Mesothelial cell of epicardium (in vitro differentiated cells): ENCODE measurements at regions not wholly inside any gene's neighbourhood (a gene's known extent, or its start where the extent isn't known, plus 50 kb on each side); places are given as distances from the start of the nearest gene placed in this dataset.

Experiments used
- DNase-seq, 2 experiments: peaks; one replicate each; pipeline ENCODE4 v3.0.0; 2021; ENCODE audit warnings: low spot score in 2 of 2; ENCODE audit not compliant: unreplicated experiment in 2 of 2
- H3K27ac Mint-ChIP-seq: 2 replicates; pipeline ENCODE4 v1.8.0; 2021; ENCODE audit warnings: mixed read lengths
- H3K27me3 Mint-ChIP-seq: 2 replicates; pipeline ENCODE4 v1.8.0; 2021; ENCODE audit warnings: low read depth, mixed read lengths
- H3K36me3 Mint-ChIP-seq: 2 replicates; pipeline ENCODE4 v1.8.0; 2021; ENCODE audit warnings: mixed read lengths
- H3K4me1 Mint-ChIP-seq: 2 replicates; pipeline ENCODE4 v1.8.0; 2021; ENCODE audit warnings: mixed read lengths
- H3K4me3 Mint-ChIP-seq: 2 replicates; pipeline ENCODE4 v1.8.0; 2021; ENCODE audit warnings: mild to moderate bottlenecking, moderate library complexity, mixed read lengths
- H3K9me3 Mint-ChIP-seq: 2 replicates; pipeline ENCODE4 v1.8.0; 2021; ENCODE audit warnings: mixed read lengths
- TF ChIP-seq, protein P1 (sequence below): fragments of 200-600 bp; sonication (generic); IDR thresholded peaks from one replicate; pipeline ENCODE4 v1.5.0; 2021; ENCODE audit warnings: antibody characterized with exemption; ENCODE audit not compliant: unreplicated experiment

DNA sequence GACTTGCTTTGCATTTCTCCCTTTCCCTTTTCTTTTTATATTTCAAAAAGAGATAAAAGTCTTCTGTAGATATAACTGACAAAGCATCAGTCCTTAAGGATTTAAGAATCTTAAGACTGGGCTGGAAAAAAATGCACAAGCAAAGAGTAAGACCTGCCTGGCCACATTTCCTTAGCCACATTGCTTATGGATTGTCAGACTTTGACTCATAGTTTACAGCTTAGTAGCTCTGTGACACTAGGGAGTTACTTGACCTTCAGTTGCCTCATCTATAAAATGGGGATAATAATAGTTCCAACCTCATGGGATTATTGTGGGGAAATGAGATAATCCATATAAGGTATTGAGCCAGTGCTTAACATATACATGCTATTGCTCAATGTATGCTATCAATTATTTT is 66.4 kb upstream of the STK38L start:
- peaks cover 2% of the 10 kb centered on the region for H3K36me3 Mint-ChIP-seq
- TF ChIP-seq, protein P1, sequence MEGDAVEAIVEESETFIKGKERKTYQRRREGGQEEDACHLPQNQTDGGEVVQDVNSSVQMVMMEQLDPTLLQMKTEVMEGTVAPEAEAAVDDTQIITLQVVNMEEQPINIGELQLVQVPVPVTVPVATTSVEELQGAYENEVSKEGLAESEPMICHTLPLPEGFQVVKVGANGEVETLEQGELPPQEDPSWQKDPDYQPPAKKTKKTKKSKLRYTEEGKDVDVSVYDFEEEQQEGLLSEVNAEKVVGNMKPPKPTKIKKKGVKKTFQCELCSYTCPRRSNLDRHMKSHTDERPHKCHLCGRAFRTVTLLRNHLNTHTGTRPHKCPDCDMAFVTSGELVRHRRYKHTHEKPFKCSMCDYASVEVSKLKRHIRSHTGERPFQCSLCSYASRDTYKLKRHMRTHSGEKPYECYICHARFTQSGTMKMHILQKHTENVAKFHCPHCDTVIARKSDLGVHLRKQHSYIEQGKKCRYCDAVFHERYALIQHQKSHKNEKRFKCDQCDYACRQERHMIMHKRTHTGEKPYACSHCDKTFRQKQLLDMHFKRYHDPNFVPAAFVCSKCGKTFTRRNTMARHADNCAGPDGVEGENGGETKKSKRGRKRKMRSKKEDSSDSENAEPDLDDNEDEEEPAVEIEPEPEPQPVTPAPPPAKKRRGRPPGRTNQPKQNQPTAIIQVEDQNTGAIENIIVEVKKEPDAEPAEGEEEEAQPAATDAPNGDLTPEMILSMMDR = no peak
- H3K27ac Mint-ChIP-seq = no peak overlapping the region
- no peak overlapping the region for H3K4me3 Mint-ChIP-seq
- no peaks in the 10 kb centered on the region for H3K27me3 Mint-ChIP-seq
- H3K9me3 Mint-ChIP-seq = peaks cover 4% of the 10 kb centered on the region
- peaks cover 18% of the 10 kb centered on the region for H3K4me1 Mint-ChIP-seq
- DNase-seq = no peak

DNA sequence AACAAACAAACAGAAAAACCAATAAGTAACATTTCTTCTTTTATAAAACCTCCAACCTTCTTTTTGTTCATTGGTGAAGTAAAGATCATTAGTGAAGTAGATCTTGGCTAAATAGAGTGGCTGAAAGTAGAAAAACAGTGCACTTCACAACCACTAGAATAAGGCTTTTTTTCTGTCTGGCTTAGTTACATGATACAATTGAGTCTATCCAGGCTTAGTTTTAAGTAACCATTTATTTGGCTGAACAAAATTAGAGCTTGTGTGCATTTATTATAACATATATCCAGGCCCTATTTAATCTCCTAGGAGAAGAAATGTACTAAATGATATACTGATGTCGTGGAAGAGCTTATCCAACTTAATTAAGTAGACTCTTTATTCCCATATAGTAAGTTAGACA is 65.8 kb upstream of the STK38L start:
- H3K4me3 Mint-ChIP-seq = no peak overlapping the region

DNA sequence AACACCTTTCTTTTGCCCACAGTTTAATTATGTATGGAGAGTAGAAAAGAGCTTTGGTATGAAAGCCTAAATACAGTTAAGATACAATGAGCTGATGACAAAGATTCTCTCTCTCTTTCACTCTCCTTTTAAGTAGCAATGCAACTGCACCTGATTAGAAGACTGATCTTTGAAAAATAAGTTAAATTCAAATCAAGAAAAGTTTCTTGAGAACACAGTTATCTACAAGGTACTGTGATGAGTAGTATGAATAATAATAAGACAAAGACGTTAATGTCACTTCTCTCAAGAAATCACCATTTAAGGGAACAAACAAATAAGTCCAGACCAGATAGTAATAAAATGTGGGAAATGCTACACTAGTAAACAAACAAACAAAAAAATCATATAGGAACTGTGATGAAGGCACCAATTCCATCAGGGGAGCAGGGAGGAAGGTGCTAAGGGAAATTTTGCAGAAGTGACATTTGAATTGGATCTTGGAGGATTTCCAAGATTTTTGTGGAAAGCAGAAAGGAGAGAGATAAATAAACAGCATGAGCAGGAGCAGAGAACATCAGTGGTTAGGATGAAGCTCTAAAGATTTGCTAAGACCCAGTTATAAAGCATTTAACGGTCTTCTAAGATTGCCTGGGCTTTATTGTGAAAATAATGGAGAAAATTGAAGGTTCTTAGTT is 65.2 kb upstream of the STK38L start:
- H3K27ac Mint-ChIP-seq = peak overlapping the region; percentile 71
- TF ChIP-seq, protein P1 = no peak
- no peaks in the 10 kb centered on the region for H3K9me3 Mint-ChIP-seq
- no peak overlapping the region for H3K4me3 Mint-ChIP-seq
- no peaks in the 10 kb centered on the region for H3K36me3 Mint-ChIP-seq
- H3K4me1 Mint-ChIP-seq = peaks cover 18% of the 10 kb centered on the region
- DNase-seq = no peak
- H3K27me3 Mint-ChIP-seq = no peaks in the 10 kb centered on the region

More for the DNA sequence above, 65.8 kb upstream of the STK38L start:
- no peaks in the 10 kb centered on the region for H3K27me3 Mint-ChIP-seq
- peak overlapping the region; percentile 63 for H3K27ac Mint-ChIP-seq
- peaks cover 1% of the 10 kb centered on the region for H3K9me3 Mint-ChIP-seq
- DNase-seq = no peak
- TF ChIP-seq, protein P1 = no peak
- peaks cover 18% of the 10 kb centered on the region for H3K4me1 Mint-ChIP-seq
- H3K36me3 Mint-ChIP-seq = peaks cover under 1% of the 10 kb centered on the region

DNA sequence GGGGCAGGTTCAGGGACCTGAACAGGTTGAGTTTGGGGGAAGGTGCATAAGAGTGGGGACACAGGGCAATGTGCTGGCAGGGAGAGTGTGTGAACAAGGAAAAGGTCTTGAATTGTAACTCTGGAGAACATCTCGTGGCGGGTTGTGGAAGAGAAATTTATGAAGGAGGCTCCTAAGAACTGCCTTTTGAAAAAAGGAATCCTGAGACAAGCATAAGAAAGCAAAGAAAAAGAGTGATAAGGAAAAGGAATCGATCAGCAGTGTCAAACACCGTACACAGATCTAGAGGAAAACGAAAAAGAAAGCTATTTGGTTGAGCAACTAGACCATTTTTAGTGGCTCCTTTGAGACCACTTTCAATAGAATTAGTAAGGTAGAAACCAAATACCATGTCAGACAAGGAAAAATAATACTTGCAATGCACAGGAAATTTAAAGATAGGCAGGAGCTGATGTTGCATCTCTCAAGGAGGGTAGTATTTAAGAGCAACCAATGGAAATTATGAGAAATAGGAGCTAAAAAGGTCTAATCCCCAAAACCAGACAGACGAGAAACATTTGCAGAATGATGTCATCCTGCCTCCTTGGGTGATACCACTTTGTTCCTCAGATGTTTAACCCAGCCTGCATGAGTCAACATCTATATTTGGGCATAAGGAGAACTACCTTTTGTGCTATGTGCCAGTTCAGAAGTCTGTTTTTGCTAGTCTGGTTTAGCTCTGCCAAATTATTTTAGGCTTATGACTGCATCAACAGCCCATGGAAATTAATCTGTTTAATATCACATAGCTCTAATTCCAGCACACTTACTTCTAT is 64.5 kb upstream of the STK38L start:
- DNase-seq = no peak
- H3K4me1 Mint-ChIP-seq = peaks cover 18% of the 10 kb centered on the region
- TF ChIP-seq, protein P1 = no peak
- H3K36me3 Mint-ChIP-seq = no peaks in the 10 kb centered on the region
- H3K4me3 Mint-ChIP-seq = no peak overlapping the region
- H3K9me3 Mint-ChIP-seq = no peaks in the 10 kb centered on the region
- peak overlapping the region; percentile 71 for H3K27ac Mint-ChIP-seq
- H3K27me3 Mint-ChIP-seq = no peaks in the 10 kb centered on the region

DNA sequence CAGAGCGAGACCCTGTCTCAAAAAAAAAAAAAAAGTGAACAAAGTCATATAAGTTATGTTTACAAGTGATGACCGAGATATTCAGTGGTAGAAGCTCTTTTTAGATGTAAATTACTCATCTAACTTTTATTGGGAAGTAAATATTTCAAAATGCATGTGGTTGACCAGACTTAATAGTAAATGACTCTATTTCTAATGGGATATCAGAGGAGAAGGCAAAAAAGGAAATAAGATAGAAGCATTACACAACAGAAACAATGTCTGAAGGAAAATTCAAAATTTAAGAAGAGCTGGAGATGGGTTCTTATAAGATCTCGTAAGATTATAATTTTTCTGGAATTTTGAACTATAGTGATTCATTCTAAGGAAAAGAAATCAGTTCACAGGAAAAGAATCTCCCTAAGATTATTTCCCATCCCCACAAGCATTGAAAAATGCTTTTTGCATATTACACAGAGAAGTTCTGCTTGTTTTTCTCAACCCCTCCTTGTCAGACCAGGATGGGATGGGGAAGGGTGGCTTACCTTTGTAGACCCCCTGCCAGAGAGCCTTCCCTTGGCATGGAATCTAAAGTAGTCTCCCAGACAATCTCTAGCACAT is 63.1 kb upstream of the STK38L start:
- no peaks in the 10 kb centered on the region for H3K27me3 Mint-ChIP-seq
- peaks cover 18% of the 10 kb centered on the region for H3K4me1 Mint-ChIP-seq

More for the DNA sequence above, 63.1 kb upstream of the STK38L start:
- H3K4me3 Mint-ChIP-seq = no peak overlapping the region
- no peak overlapping the region for H3K27ac Mint-ChIP-seq
- TF ChIP-seq, protein P1 = no peak
- no peak for DNase-seq
- H3K36me3 Mint-ChIP-seq = no peaks in the 10 kb centered on the region
- no peaks in the 10 kb centered on the region for H3K9me3 Mint-ChIP-seq
